ENCODE measurements at regions not wholly inside any gene's neighbourhood (a gene's known extent, or its start where the extent isn't known, plus 50 kb on each side); places are given as distances from the start of the nearest gene placed in this dataset.

DNA sequence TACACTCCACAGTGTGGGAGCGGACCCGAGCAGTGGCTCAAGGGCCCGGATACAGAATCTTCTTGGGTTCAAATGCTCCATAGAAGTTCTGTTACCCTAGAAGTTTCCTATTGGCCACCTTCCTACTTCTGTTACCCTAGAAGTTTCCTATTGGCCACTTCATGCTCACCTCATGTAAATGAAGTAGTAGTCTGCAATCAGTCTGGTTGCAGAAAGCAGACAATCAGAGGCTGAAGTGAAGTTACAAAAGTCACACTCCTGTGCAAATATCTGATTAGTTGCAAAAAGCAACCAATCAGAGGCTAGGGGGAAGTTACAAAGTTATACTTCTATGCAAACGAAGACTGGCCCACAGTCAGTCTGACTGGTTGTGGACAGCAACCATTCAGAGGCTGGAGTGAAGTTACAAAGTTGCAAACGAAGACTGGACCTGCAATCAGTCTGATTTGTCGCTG lies 77.8 kb upstream of the CPNE8 start:
- H3K4me1 ChIP-seq (ENCODE audit: control insufficient read depth in 2 of 2, insufficient read depth in 2 of 2, low read length in 2 of 2): no peaks in the 10 kb centered on the region

GRCh38 chr12:38977132-38977531 lies 71.7 kb upstream of the CPNE8 start:
- CTCF ChIA-PET: no interaction called here
- ATAC-seq (ENCODE audit: low read depth) (no peak), DNase-seq (no peak)
- H3K27ac ChIP-seq (ENCODE audit: low read length in 2 of 2): no peak overlapping the region
- no peak overlapping the region for H3K27ac Mint-ChIP-seq
- intact Hi-C loops (cut with micrococcal nuclease): no loop called here
- H3K36me3 ChIP-seq (replicated peaks in 1 of 2; ENCODE audit: control extremely low read depth in 1 of 2, control insufficient read depth in 1 of 2, extremely low read depth in 1 of 2, insufficient read depth in 2 of 2, low read length in 1 of 2): no peaks in the 10 kb centered on the region
- no peaks in the 10 kb centered on the region for H3K27me3 Mint-ChIP-seq
- POLR2A ChIA-PET: no interaction called here
- no peak overlapping the region for H2AFZ ChIP-seq (ENCODE audit: insufficient read depth, low read depth, low read length, poor library complexity, severe bottlenecking)
- H3K9me3 Mint-ChIP-seq (ENCODE audit: insufficient read depth): no peaks in the 10 kb centered on the region
- no peaks in the 10 kb centered on the region for H3K27me3 ChIP-seq (replicated peaks in 1 of 4; ENCODE audit: control extremely low read depth in 1 of 4, control insufficient read depth in 3 of 4, insufficient read depth in 4 of 4, low read length in 3 of 4)
- no CpG with 5 or more reads among the region's 1 CpG for WGBS (ENCODE audit: insufficient coverage)
- H3K9ac ChIP-seq (ENCODE audit: low read length): no peak overlapping the region
- no peaks in the 10 kb centered on the region for H3K9me3 ChIP-seq (ENCODE audit: control extremely low read depth in 1 of 3, control insufficient read depth in 2 of 3, insufficient read depth in 1 of 3, low read length in 2 of 3)
- H3K4me3 Mint-ChIP-seq: no peak overlapping the region
- H3K4me3 ChIP-seq (ENCODE audit: control extremely low read depth in 1 of 5, extremely low read depth in 1 of 5, insufficient read depth in 1 of 5, low read depth in 2 of 5, low read length in 4 of 5): no peak overlapping the region
- no peaks in the 10 kb centered on the region for H4K20me1 ChIP-seq (ENCODE audit: control insufficient read depth, insufficient read depth, low read length, poor library complexity, severe bottlenecking)
- no peaks in the 10 kb centered on the region for H3K4me1 ChIP-seq (ENCODE audit: control insufficient read depth in 2 of 2, insufficient read depth in 2 of 2, low read length in 2 of 2)
- no peak overlapping the region for H3K4me2 ChIP-seq (replicated peaks; ENCODE audit: low read depth, low read length, poor library complexity, severe bottlenecking)
- no peaks in the 10 kb centered on the region for H3K4me1 Mint-ChIP-seq
- H3K79me2 ChIP-seq (ENCODE audit: control insufficient read depth, insufficient read depth, low read length): no peaks in the 10 kb centered on the region
- TF ChIP-seq EZH2 (IDR thresholded peaks at IDR 0.05; ENCODE audit: borderline replicate concordance, insufficient read depth, low read depth, low read length, poor library complexity, severe bottlenecking): no peak
- no peak for TF ChIP-seq CTCF (IDR thresholded peaks at IDR 0.05)

More for the DNA sequence above, 77.8 kb upstream of the CPNE8 start:
- Mint-ChIP-seq H3K4me1 (no peaks in the 10 kb centered on the region), H3K27ac (no peak overlapping the region), H3K27me3 (no peaks in the 10 kb centered on the region), H3K9me3 (ENCODE audit: insufficient read depth) (peaks cover 12% of the 10 kb centered on the region), H3K4me3 (no peak overlapping the region)
- Histone ChIP-seq H3K79me2 (ENCODE audit: control insufficient read depth, insufficient read depth, low read length) (no peaks in the 10 kb centered on the region), H4K20me1 (ENCODE audit: control insufficient read depth, insufficient read depth, low read length, poor library complexity, severe bottlenecking) (no peaks in the 10 kb centered on the region), H3K9me3 (ENCODE audit: control extremely low read depth in 1 of 3, control insufficient read depth in 2 of 3, insufficient read depth in 1 of 3, low read length in 2 of 3) (peaks cover 1 to 10% (median 4%) of the 10 kb centered on the region in 3 donors), H3K27me3 (replicated peaks in 1 of 4; ENCODE audit: control extremely low read depth in 1 of 4, control insufficient read depth in 3 of 4, insufficient read depth in 4 of 4, low read length in 3 of 4) (no peaks in the 10 kb centered on the region), H3K4me2 (replicated peaks; ENCODE audit: low read depth, low read length, poor library complexity, severe bottlenecking) (no peak overlapping the region), H2AFZ (ENCODE audit: insufficient read depth, low read depth, low read length, poor library complexity, severe bottlenecking) (no peak overlapping the region), H3K27ac (ENCODE audit: low read length in 2 of 2) (no peak overlapping the region), H3K9ac (ENCODE audit: low read length) (no peak overlapping the region), H3K4me3 (ENCODE audit: control extremely low read depth in 1 of 5, extremely low read depth in 1 of 5, insufficient read depth in 1 of 5, low read depth in 2 of 5, low read length in 4 of 5) (no peak overlapping the region), H3K36me3 (replicated peaks in 1 of 2; ENCODE audit: control extremely low read depth in 1 of 2, control insufficient read depth in 1 of 2, extremely low read depth in 1 of 2, insufficient read depth in 2 of 2, low read length in 1 of 2) (no peaks in the 10 kb centered on the region)
- WGBS (ENCODE audit: insufficient coverage): 88% methylated on average over 6 of the region's 6 CpGs
- intact Hi-C loops (cut with micrococcal nuclease): no loop called here
- no peak for TF ChIP-seq EZH2 (IDR thresholded peaks at IDR 0.05; ENCODE audit: borderline replicate concordance, insufficient read depth, low read depth, low read length, poor library complexity, severe bottlenecking)
- TF ChIP-seq CTCF (IDR thresholded peaks at IDR 0.05): no peak
- no peak for ATAC-seq (ENCODE audit: low read depth)
- ChIA-PET CTCF (no interaction called here), POLR2A (no interaction called here)
- no peak for DNase-seq
